ENCODE measurements at regions not wholly inside any gene's neighbourhood (a gene's known extent, or its start where the extent isn't known, plus 50 kb on each side); places are given as distances from the start of the nearest gene placed in this dataset.

DNA sequence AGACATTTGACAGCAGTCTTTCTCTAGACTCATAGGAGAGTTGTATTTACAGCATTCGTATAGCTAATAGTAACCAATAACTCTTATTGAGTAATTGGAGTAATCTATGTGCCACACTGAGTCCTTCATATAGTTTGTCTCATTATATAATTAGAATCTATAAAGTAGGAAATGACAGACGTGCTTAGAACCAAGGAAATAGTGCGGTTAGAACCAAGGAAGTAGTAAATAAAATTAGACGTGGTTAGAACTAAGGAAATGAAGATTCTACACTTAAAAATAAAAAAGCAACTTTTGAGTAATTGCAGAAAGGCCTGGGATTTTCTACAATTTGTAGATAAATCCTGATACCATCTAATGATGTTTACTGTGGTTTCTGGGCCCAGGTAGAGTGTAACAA lies 107.8 kb upstream of the TNFSF11 start:
- Histone ChIP-seq H3K36me3 (replicated peaks) (no peaks in the 10 kb centered on the region), H3K4me3 (ENCODE audit: low read depth, low read length) (no peak overlapping the region), H3K27ac (no peak overlapping the region), H3K27me3 (replicated peaks) (no peaks in the 10 kb centered on the region)
- in situ Hi-C loops (cut with HindIII; ENCODE audit: low pct_ligation_motif_present, low sequenced_read_pairs) = no loop called here
- TF ChIP-seq, protein P1, sequence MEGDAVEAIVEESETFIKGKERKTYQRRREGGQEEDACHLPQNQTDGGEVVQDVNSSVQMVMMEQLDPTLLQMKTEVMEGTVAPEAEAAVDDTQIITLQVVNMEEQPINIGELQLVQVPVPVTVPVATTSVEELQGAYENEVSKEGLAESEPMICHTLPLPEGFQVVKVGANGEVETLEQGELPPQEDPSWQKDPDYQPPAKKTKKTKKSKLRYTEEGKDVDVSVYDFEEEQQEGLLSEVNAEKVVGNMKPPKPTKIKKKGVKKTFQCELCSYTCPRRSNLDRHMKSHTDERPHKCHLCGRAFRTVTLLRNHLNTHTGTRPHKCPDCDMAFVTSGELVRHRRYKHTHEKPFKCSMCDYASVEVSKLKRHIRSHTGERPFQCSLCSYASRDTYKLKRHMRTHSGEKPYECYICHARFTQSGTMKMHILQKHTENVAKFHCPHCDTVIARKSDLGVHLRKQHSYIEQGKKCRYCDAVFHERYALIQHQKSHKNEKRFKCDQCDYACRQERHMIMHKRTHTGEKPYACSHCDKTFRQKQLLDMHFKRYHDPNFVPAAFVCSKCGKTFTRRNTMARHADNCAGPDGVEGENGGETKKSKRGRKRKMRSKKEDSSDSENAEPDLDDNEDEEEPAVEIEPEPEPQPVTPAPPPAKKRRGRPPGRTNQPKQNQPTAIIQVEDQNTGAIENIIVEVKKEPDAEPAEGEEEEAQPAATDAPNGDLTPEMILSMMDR (IDR thresholded peaks at IDR 0.05; ENCODE audit: low read depth, low read length, missing control alignments) = no peak
- no peak for DNase-seq

DNA sequence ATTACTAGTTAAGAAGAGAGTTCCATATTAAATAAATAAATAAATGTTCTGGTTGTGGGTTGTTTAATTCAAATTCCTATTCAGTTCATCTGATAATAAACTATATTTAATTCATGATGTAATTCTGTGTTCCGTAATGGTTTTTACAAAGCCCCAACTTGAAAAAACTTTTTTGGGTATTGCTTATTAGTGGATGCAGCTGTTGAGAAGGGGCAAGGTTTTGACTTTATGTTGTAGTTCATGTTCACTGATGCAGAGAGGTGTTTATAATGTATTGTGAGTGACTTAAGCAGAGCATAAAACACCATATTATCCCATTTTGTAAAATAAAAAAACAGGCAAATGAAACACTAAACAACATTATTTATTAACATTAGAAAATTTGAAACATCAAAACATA lies 107.3 kb upstream of the TNFSF11 start:
- no peak for DNase-seq
- no peak overlapping the region for H3K27ac ChIP-seq
- in situ Hi-C loops (cut with HindIII; ENCODE audit: low pct_ligation_motif_present, low sequenced_read_pairs) = no loop called here
- H3K4me3 ChIP-seq (ENCODE audit: low read depth, low read length) = no peak overlapping the region
- no peaks in the 10 kb centered on the region for H3K27me3 ChIP-seq (replicated peaks)
- TF ChIP-seq, protein P1 (IDR thresholded peaks at IDR 0.05; ENCODE audit: low read depth, low read length, missing control alignments) = no peak
- no peaks in the 10 kb centered on the region for H3K36me3 ChIP-seq (replicated peaks)

DNA sequence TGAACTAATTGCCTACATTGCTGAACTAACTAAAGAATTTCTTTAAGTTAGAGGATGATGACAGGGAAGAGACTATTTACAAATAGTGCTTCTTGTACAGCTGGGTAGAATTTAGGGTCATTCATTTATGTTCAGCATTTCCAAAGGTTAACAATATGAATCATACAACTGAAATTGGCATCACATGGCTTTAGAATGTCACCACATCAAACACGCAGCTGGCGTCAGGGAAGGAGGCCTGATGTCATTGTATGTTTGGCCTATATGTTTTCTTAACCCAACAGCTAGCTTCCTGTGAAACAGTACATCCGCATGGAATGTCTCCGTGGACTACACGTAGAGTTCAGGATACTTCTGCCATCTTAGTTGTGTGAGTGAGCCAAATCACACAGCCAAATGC lies 99.0 kb upstream of the TNFSF11 start:
- H3K27me3 ChIP-seq (replicated peaks) = no peaks in the 10 kb centered on the region
- TF ChIP-seq, protein P1 (IDR thresholded peaks at IDR 0.05; ENCODE audit: low read depth, low read length, missing control alignments) = no peak

DNA sequence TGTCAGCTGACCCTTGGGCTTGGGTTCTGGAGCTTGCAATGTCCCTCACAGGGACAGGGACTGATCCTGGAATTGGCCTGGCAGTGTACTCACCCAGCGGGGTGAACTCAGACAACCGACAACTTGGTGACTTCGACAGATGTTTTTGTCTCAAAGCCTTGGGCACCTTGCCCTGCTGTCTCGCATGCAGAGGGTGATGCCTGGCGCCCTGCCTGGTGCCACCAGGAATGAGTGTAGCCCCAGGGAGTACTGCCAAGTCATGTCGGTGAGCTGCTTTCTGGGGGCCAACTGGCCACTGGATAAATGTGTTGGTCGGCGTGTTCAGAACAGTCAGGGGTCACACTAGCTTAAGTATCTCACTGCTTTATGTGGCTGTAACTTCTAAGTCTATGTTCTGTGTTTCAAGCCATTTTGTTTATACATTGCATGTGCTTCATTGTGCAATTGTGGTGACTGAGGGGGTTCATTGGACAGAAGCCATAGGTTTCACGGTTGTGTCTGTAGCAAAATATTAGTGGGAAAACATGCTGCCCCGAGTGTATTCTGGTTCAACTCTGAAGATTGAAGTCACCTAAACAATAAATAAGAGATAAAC lies 96.3 kb upstream of the TNFSF11 start:
- no peak overlapping the region for H3K27ac ChIP-seq
- TF ChIP-seq, protein P1 (IDR thresholded peaks at IDR 0.05; ENCODE audit: low read depth, low read length, missing control alignments) = no peak
- H3K27me3 ChIP-seq (replicated peaks) = no peaks in the 10 kb centered on the region
- in situ Hi-C loops (cut with HindIII; ENCODE audit: low pct_ligation_motif_present, low sequenced_read_pairs) = no loop called here
- H3K4me3 ChIP-seq (ENCODE audit: low read depth, low read length) = no peak overlapping the region
- no peaks in the 10 kb centered on the region for H3K36me3 ChIP-seq (replicated peaks)
- no peak for DNase-seq

More for the DNA sequence above, 99.0 kb upstream of the TNFSF11 start:
- Histone ChIP-seq H3K36me3 (replicated peaks) (no peaks in the 10 kb centered on the region), H3K4me3 (ENCODE audit: low read depth, low read length) (no peak overlapping the region), H3K27ac (peak overlapping the region; percentile 96)
- in situ Hi-C loops (cut with HindIII; ENCODE audit: low pct_ligation_motif_present, low sequenced_read_pairs) = no loop called here
- peak; percentile 99 for DNase-seq

DNA sequence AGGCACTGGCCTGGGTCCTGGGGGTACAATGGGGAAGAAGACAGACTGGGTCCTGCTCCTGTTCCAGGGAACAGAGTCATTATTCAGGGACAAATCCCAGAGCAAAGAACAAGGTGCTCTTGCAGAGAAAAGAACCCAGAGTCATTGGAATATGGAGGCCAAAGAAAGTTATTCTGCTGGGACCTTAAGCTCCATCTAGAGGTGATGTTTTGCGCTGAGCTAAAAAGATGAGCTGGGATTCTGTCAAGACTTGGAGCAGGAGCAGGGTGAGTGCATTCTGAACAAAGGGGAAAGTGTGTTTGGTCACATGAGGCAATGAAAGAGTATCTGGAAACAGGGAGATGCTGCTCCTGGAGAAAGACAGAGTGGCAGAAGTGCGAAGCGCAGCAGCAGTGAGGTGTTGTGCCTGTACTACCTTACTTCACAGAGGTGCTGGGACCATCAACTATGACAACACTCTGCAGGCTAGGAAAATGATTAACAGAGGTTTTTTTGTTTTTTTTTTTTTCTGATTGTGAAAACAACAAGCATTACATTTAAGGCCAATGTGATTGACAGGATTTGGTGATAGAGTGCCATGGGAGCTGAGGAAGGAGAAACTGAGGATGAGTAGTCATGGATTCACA lies 95.3 kb upstream of the TNFSF11 start:
- in situ Hi-C loops (cut with HindIII; ENCODE audit: low pct_ligation_motif_present, low sequenced_read_pairs) = no loop called here
- Histone ChIP-seq H3K4me3 (ENCODE audit: low read depth, low read length) (no peak overlapping the region), H3K27ac (no peak overlapping the region), H3K36me3 (replicated peaks) (no peaks in the 10 kb centered on the region), H3K27me3 (replicated peaks) (no peaks in the 10 kb centered on the region)
- DNase-seq = peak; percentile 60
- TF ChIP-seq, protein P1 (IDR thresholded peaks at IDR 0.05; ENCODE audit: low read depth, low read length, missing control alignments) = peak; percentile 80

DNA sequence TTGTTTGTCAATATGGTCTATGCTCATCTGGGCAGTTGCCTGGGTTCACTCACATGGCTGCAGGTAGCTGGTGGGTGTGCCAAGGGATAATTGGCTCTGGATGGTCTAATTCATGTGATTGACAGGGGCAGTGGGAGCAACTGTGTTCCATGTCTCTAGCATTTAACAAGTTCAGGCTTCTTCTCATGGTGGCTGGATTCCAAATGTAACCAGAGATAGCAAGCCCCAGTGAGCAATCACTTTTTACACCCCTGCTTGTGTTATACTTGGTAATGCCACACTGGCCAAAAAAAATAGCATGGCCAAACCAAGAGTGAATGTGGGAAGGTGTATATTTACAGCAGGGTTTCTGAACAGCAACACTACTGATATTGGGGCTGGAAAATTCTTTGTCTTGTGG lies 89.6 kb upstream of the TNFSF11 start:
- H3K36me3 ChIP-seq (replicated peaks) = no peaks in the 10 kb centered on the region
- in situ Hi-C loops (cut with HindIII; ENCODE audit: low pct_ligation_motif_present, low sequenced_read_pairs) = no loop called here
- H3K4me3 ChIP-seq (ENCODE audit: low read depth, low read length) = no peak overlapping the region
- H3K27ac ChIP-seq = peak overlapping the region; percentile 95
- H3K27me3 ChIP-seq (replicated peaks) = no peaks in the 10 kb centered on the region
- peak; percentile 60 for DNase-seq
- TF ChIP-seq, protein P1 (IDR thresholded peaks at IDR 0.05; ENCODE audit: low read depth, low read length, missing control alignments) = no peak

Data from brain microvascular endothelial cell (primary cell).